NT2/D1 (cell line): ENCODE measurements at regions not wholly inside any gene's neighbourhood (a gene's known extent, or its start where the extent isn't known, plus 50 kb on each side); places are given as distances from the start of the nearest gene placed in this dataset.

Experiments
- SUZ12 ChIP-seq: IDR thresholded peaks from 2 replicates; pipeline ENCODE4 v1.6.1; 2011; ENCODE audit not compliant: insufficient read length, insufficient read depth; ENCODE audit errors: extremely low read depth
- YY1 ChIP-seq: IDR thresholded peaks from 2 replicates; pipeline ENCODE4 v1.6.1; 2011; ENCODE audit not compliant: insufficient read length, insufficient read depth
- ZNF274 ChIP-seq: IDR thresholded peaks from 2 replicates; pipeline ENCODE4 v1.6.1; 2011; ENCODE audit warnings: mild to moderate bottlenecking, low read depth, low read length

GRCh38 chr20:24241466-24241865, 228.0 kb upstream of the SYNDIG1 start:
- no peak for TF ChIP-seq ZNF274
- TF ChIP-seq SUZ12: no peak
- no peak for TF ChIP-seq YY1
